Mesendoderm (in vitro differentiated cells): ENCODE measurements at regions not wholly inside any gene's neighbourhood (a gene's known extent, or its start where the extent isn't known, plus 50 kb on each side); places are given as distances from the start of the nearest gene placed in this dataset.
"Not testable (repeated sequence)": the region's sequence is repeated elsewhere in the genome, so short reads cannot be mapped to it uniquely, and the experiment has no call there.

Experiments
- DNase-seq: peaks from one replicate; pipeline ENCODE4 v3.0.0; 2013
- H2AK5ac ChIP-seq: 2 replicates; pipeline ENCODE4 v1.6.1; 2013; ENCODE audit warnings: low read length, inconsistent platforms
- H2BK120ac ChIP-seq: 2 replicates; pipeline ENCODE4 v1.6.1; 2013; ENCODE audit warnings: low read depth, mild to moderate bottlenecking, low read length, moderate library complexity, mixed read lengths
- H2BK15ac ChIP-seq: replicated peaks from 2 replicates; pipeline ENCODE4 v1.6.1; 2013; ENCODE audit warnings: low read depth, mild to moderate bottlenecking, moderate library complexity
- H2BK5ac ChIP-seq: 2 replicates; pipeline ENCODE4 v1.6.1; 2013; ENCODE audit warnings: low read length, inconsistent platforms
- H3K18ac ChIP-seq: 2 replicates; pipeline ENCODE4 v1.6.1; 2013; ENCODE audit warnings: mild to moderate bottlenecking, low read length, mixed read lengths
- H3K23ac ChIP-seq: one replicate; pipeline ENCODE4 v1.6.1; 2013; ENCODE audit warnings: low read length
- H3K27ac ChIP-seq: 2 replicates; pipeline ENCODE4 v1.5.1; 2013; ENCODE audit warnings: low read depth, mild to moderate bottlenecking, inconsistent platforms, low read length, moderate library complexity
- H3K27me3 ChIP-seq: 2 replicates; pipeline ENCODE4 v1.6.1; 2013; ENCODE audit warnings: low read length, control low read depth, mild to moderate bottlenecking, inconsistent platforms; ENCODE audit not compliant: insufficient read depth, poor library complexity
- H3K36me3 ChIP-seq: 2 replicates; pipeline ENCODE4 v1.6.1; 2013; ENCODE audit warnings: low read length, inconsistent platforms; ENCODE audit not compliant: control insufficient read depth, insufficient read depth
- H3K4ac ChIP-seq: one replicate; pipeline ENCODE4 v1.6.1; 2013; ENCODE audit warnings: low read depth, mild to moderate bottlenecking, low read length, moderate library complexity
- H3K4me1 ChIP-seq: 2 replicates; pipeline ENCODE4 v1.6.1; 2013; ENCODE audit warnings: low read depth, low read length, inconsistent platforms; ENCODE audit not compliant: control insufficient read depth
- H3K4me2 ChIP-seq: 2 replicates; pipeline ENCODE4 v1.6.1; 2013; ENCODE audit warnings: low read length
- H3K4me3 ChIP-seq: 2 replicates; pipeline ENCODE4 v1.5.1; 2013; ENCODE audit warnings: mild to moderate bottlenecking, low read length
- H3K56ac ChIP-seq: one replicate; pipeline ENCODE4 v1.6.1; 2013; ENCODE audit warnings: low read length
- H3K79me1 ChIP-seq: 2 replicates; pipeline ENCODE4 v1.6.1; 2013; ENCODE audit warnings: low read length, inconsistent platforms
- H3K79me2 ChIP-seq: 2 replicates; pipeline ENCODE4 v1.6.1; 2013; ENCODE audit warnings: mild to moderate bottlenecking, low read length; ENCODE audit not compliant: control insufficient read depth, insufficient read depth
- H3K9ac ChIP-seq: 2 replicates; pipeline ENCODE4 v1.6.1; 2013; ENCODE audit warnings: low read length, inconsistent platforms
- H4K5ac ChIP-seq: one replicate; pipeline ENCODE4 v1.6.1; 2013; ENCODE audit warnings: low read length
- H4K8ac ChIP-seq: one replicate; pipeline ENCODE4 v1.6.1; 2013; ENCODE audit warnings: low read depth, mild to moderate bottlenecking, control low read depth, low read length, moderate library complexity
- WGBS: extraction: QIAGEN DNeasy Blood & Tissue Kit; methylation state at CpG from one replicate; pipeline ENCODE4 v1.1.7; 2013; ENCODE audit warnings: low lambda C conversion rate, missing lambda C conversion rate; ENCODE audit not compliant: insufficient coverage; ENCODE audit errors: extremely low coverage; 5-methylcytosine and 5-hydroxymethylcytosine counted together

GRCh38 chr3:63719796-63720445 lies 67.4 kb downstream of the SNTN start:
- Histone ChIP-seq H3K36me3 (no peaks in the 10 kb centered on the region), H2BK120ac (no peak overlapping the region), H3K79me1 (no peaks in the 10 kb centered on the region), H3K79me2 (no peaks in the 10 kb centered on the region), H3K18ac (no peak overlapping the region), H2AK5ac (no peak overlapping the region), H3K9ac (no peak overlapping the region), H3K4me1 (no peaks in the 10 kb centered on the region), H3K4me2 (no peak overlapping the region), H3K4me3 (no peak overlapping the region), H3K27me3 (no peaks in the 10 kb centered on the region), H2BK15ac (no peak overlapping the region), H3K27ac (no peak overlapping the region), H3K4ac (no peak overlapping the region), H2BK5ac (no peak overlapping the region), H3K23ac (no peak overlapping the region), H4K8ac (no peak overlapping the region), H4K5ac (no peak overlapping the region), H3K56ac (no peak overlapping the region)
- DNase-seq: no peak
- no CpG with 5 or more reads among the region's 5 CpGs for WGBS

- H3K4me2 ChIP-seq, H4K5ac ChIP-seq, H3K36me3 ChIP-seq, H2BK5ac ChIP-seq, H3K4ac ChIP-seq, H2BK15ac ChIP-seq, H3K27ac ChIP-seq, DNase-seq, H3K27me3 ChIP-seq, H3K4me3 ChIP-seq, H4K8ac ChIP-seq, H3K4me1 ChIP-seq, H2AK5ac ChIP-seq, H3K9ac ChIP-seq, H3K23ac ChIP-seq, H3K18ac ChIP-seq, H3K56ac ChIP-seq, H3K79me1 ChIP-seq, H2BK120ac ChIP-seq, H3K79me2 ChIP-seq: not testable (repeated sequence)
- WGBS: no CpG with 5 or more reads among the region's 1 CpG
These were observed 68.5 kb downstream of the SNTN start for GRCh38 chr3:63720951-63721350.

- H4K5ac ChIP-seq: no peak overlapping the region
- no peak overlapping the region for H3K4ac ChIP-seq
- H3K18ac ChIP-seq: no peak overlapping the region
- DNase-seq: peak; percentile 92
- no peak overlapping the region for H3K27ac ChIP-seq
- no peaks in the 10 kb centered on the region for H3K27me3 ChIP-seq
- no peaks in the 10 kb centered on the region for H3K36me3 ChIP-seq
- H3K79me2 ChIP-seq: no peaks in the 10 kb centered on the region
- no peaks in the 10 kb centered on the region for H3K4me1 ChIP-seq
- no peak overlapping the region for H3K4me2 ChIP-seq
- no peak overlapping the region for H2BK5ac ChIP-seq
- no peaks in the 10 kb centered on the region for H3K79me1 ChIP-seq
- no peak overlapping the region for H3K9ac ChIP-seq
- no CpG with 5 or more reads among the region's 3 CpGs for WGBS
- H3K23ac ChIP-seq: no peak overlapping the region
- H3K4me3 ChIP-seq: no peak overlapping the region
- H3K56ac ChIP-seq: no peak overlapping the region
- H2AK5ac ChIP-seq: no peak overlapping the region
- H2BK120ac ChIP-seq: no peak overlapping the region
- H4K8ac ChIP-seq: no peak overlapping the region
- no peak overlapping the region for H2BK15ac ChIP-seq
These were observed 72.5 kb downstream of the SNTN start for GRCh38 chr3:63724987-63725386.

- no peak overlapping the region for H3K4me2 ChIP-seq
- H3K27ac ChIP-seq: no peak overlapping the region
- no peak overlapping the region for H2BK15ac ChIP-seq
- peak overlapping the region; percentile 45 for H3K4ac ChIP-seq
- no peaks in the 10 kb centered on the region for H3K36me3 ChIP-seq
- no peak overlapping the region for H3K18ac ChIP-seq
- H3K56ac ChIP-seq: no peak overlapping the region
- no peaks in the 10 kb centered on the region for H3K27me3 ChIP-seq
- peak; percentile 51 for DNase-seq
- no peak overlapping the region for H3K23ac ChIP-seq
- no peak overlapping the region for H2BK120ac ChIP-seq
- no peaks in the 10 kb centered on the region for H3K79me1 ChIP-seq
- H4K5ac ChIP-seq: no peak overlapping the region
- no peak overlapping the region for H3K4me3 ChIP-seq
- H4K8ac ChIP-seq: no peak overlapping the region
- no peak overlapping the region for H2BK5ac ChIP-seq
- H3K79me2 ChIP-seq: no peaks in the 10 kb centered on the region
- H3K4me1 ChIP-seq: no peaks in the 10 kb centered on the region
- H3K9ac ChIP-seq: no peak overlapping the region
- H2AK5ac ChIP-seq: no peak overlapping the region
- WGBS: no CpG with 5 or more reads among the region's 4 CpGs
These were observed 74.2 kb downstream of the SNTN start for GRCh38 chr3:63726656-63727055.

- Histone ChIP-seq H3K36me3 (no peaks in the 10 kb centered on the region), H4K5ac (no peak overlapping the region), H3K27ac (no peak overlapping the region), H2BK5ac (no peak overlapping the region), H3K27me3 (no peaks in the 10 kb centered on the region), H2AK5ac (no peak overlapping the region), H3K18ac (no peak overlapping the region), H3K56ac (no peak overlapping the region), H3K79me1 (no peaks in the 10 kb centered on the region), H3K4me1 (no peaks in the 10 kb centered on the region), H3K4me2 (no peak overlapping the region), H2BK15ac (no peak overlapping the region), H3K9ac (no peak overlapping the region), H3K23ac (no peak overlapping the region), H3K4me3 (no peak overlapping the region), H3K4ac (no peak overlapping the region), H3K79me2 (no peaks in the 10 kb centered on the region), H2BK120ac (no peak overlapping the region), H4K8ac (no peak overlapping the region)
- peak; percentile 5 for DNase-seq
These were observed 74.8 kb downstream of the SNTN start for GRCh38 chr3:63727233-63727632.

GRCh38 chr3:63731866-63732265 lies 79.4 kb downstream of the SNTN start:
- H2AK5ac ChIP-seq: no peak overlapping the region
- no peak overlapping the region for H3K4me2 ChIP-seq
- no peak overlapping the region for H3K9ac ChIP-seq
- no peak overlapping the region for H2BK15ac ChIP-seq
- H2BK5ac ChIP-seq: no peak overlapping the region
- no peak overlapping the region for H3K4ac ChIP-seq
- no CpG with 5 or more reads among the region's 2 CpGs for WGBS
- H4K5ac ChIP-seq: no peak overlapping the region
- no peak overlapping the region for H3K23ac ChIP-seq
- H3K27me3 ChIP-seq: no peaks in the 10 kb centered on the region
- no peaks in the 10 kb centered on the region for H3K4me1 ChIP-seq
- H3K79me1 ChIP-seq: no peaks in the 10 kb centered on the region
- H4K8ac ChIP-seq: no peak overlapping the region
- no peak overlapping the region for H3K56ac ChIP-seq
- no peak overlapping the region for H3K27ac ChIP-seq
- H3K79me2 ChIP-seq: no peaks in the 10 kb centered on the region
- no peak for DNase-seq
- no peaks in the 10 kb centered on the region for H3K36me3 ChIP-seq
- H3K18ac ChIP-seq: no peak overlapping the region
- no peak overlapping the region for H3K4me3 ChIP-seq
- no peak overlapping the region for H2BK120ac ChIP-seq
